ENCODE measurements at regions not wholly inside any gene's neighbourhood (a gene's known extent, or its start where the extent isn't known, plus 50 kb on each side); places are given as distances from the start of the nearest gene placed in this dataset.

DNA sequence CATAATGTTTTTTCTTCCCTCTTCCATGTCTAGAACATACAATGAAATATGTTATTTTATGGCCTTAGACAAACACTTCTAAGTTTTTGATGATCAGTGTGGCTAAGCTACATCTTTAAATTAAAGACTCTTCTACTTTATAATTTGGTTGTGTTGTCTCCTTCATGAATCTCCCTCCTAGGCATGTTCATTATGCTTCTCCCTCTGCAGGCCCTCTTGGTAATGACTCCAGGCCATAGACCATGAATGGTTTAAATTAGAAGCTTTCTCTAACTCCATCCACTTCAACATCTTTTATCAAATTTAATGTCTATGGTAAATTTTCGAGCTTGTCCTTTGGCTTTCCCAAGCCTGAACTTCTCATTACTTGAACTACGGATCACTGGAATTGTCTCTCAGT lies 342.7 kb upstream of the ADAMTS16 start:
- TF ChIP-seq, protein P1, sequence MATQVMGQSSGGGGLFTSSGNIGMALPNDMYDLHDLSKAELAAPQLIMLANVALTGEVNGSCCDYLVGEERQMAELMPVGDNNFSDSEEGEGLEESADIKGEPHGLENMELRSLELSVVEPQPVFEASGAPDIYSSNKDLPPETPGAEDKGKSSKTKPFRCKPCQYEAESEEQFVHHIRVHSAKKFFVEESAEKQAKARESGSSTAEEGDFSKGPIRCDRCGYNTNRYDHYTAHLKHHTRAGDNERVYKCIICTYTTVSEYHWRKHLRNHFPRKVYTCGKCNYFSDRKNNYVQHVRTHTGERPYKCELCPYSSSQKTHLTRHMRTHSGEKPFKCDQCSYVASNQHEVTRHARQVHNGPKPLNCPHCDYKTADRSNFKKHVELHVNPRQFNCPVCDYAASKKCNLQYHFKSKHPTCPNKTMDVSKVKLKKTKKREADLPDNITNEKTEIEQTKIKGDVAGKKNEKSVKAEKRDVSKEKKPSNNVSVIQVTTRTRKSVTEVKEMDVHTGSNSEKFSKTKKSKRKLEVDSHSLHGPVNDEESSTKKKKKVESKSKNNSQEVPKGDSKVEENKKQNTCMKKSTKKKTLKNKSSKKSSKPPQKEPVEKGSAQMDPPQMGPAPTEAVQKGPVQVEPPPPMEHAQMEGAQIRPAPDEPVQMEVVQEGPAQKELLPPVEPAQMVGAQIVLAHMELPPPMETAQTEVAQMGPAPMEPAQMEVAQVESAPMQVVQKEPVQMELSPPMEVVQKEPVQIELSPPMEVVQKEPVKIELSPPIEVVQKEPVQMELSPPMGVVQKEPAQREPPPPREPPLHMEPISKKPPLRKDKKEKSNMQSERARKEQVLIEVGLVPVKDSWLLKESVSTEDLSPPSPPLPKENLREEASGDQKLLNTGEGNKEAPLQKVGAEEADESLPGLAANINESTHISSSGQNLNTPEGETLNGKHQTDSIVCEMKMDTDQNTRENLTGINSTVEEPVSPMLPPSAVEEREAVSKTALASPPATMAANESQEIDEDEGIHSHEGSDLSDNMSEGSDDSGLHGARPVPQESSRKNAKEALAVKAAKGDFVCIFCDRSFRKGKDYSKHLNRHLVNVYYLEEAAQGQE (IDR thresholded peaks at IDR 0.05; ENCODE audit: insufficient read depth in 1 of 2, low read depth in 2 of 2, low read length in 2 of 2) = no peak
- TF ChIP-seq POLR2AphosphoS5 (IDR thresholded peaks at IDR 0.05; ENCODE audit: low read depth, low read length) (no peak), SIN3A (IDR thresholded peaks at IDR 0.05; ENCODE audit: borderline replicate concordance, insufficient read depth, low read length) (no peak), TAF1 (IDR thresholded peaks at IDR 0.05; ENCODE audit: borderline replicate concordance, insufficient read depth, low read length) (no peak)

Measured in PFSK-1 (cell line).